Mesothelial cell of epicardium (in vitro differentiated cells): ENCODE measurements at regions not wholly inside any gene's neighbourhood (a gene's known extent, or its start where the extent isn't known, plus 50 kb on each side); places are given as distances from the start of the nearest gene placed in this dataset.

ENCODE experiments used
- DNase-seq, 2 experiments: peaks; one replicate each; pipeline ENCODE4 v3.0.0; 2021; ENCODE audit warnings: low spot score in 2 of 2; ENCODE audit not compliant: unreplicated experiment in 2 of 2
- H3K27ac Mint-ChIP-seq: 2 replicates; pipeline ENCODE4 v1.8.0; 2021; ENCODE audit warnings: mixed read lengths
- H3K27me3 Mint-ChIP-seq: 2 replicates; pipeline ENCODE4 v1.8.0; 2021; ENCODE audit warnings: low read depth, mixed read lengths
- H3K36me3 Mint-ChIP-seq: 2 replicates; pipeline ENCODE4 v1.8.0; 2021; ENCODE audit warnings: mixed read lengths
- H3K4me1 Mint-ChIP-seq: 2 replicates; pipeline ENCODE4 v1.8.0; 2021; ENCODE audit warnings: mixed read lengths
- H3K4me3 Mint-ChIP-seq: 2 replicates; pipeline ENCODE4 v1.8.0; 2021; ENCODE audit warnings: mild to moderate bottlenecking, moderate library complexity, mixed read lengths
- H3K9me3 Mint-ChIP-seq: 2 replicates; pipeline ENCODE4 v1.8.0; 2021; ENCODE audit warnings: mixed read lengths
- CTCF ChIP-seq: fragments of 200-600 bp; sonication (generic); IDR thresholded peaks from one replicate; pipeline ENCODE4 v1.5.0; 2021; ENCODE audit warnings: antibody characterized with exemption; ENCODE audit not compliant: unreplicated experiment

- Mint-ChIP-seq H3K4me3 (no peak overlapping the region), H3K27ac (no peak overlapping the region), H3K4me1 (peaks cover 50% of the 10 kb centered on the region), H3K9me3 (peaks cover 4% of the 10 kb centered on the region), H3K27me3 (peaks cover 41% of the 10 kb centered on the region), H3K36me3 (no peaks in the 10 kb centered on the region)
- no peak for TF ChIP-seq CTCF
- DNase-seq: no peak
Measured at GRCh38 chr15:93707751-93708150, 523.6 kb upstream of the MCTP2 start.

DNA sequence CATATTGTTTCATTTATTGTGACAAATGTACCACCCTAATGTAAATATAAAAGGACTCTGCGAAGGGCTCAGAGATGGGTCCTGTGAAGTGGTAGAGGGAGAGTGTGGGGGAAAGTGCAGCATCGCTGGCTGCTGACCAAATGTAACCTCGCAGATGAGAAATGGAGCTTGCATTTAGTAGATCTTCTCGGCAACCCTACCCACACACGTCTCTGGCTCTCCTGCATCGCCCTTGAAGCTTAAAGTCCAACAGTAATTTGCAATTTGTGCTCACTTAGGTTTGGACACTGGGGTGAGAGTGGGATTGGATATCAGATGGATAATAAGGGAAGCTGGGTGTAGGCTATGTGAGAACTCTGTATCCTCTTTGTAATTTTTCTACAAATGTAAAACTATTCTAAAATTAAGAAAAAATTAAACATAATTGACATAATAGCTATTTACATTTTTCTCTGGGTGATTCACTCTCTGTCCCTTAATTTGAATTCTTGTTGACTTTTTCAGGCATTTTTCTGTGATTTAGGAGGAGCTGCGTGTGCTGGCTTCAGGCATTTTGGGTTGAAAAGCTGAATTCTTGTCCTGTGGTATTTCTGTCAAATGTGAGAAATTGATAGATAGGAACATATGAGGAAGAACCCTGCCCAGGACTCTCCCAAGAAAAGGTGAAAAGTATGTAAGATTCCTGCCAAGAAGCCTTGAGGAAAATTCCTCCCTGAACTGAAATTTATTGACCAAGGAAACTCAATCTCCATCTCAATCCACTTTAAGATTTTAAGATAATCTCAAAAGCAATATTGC lies 524.7 kb upstream of the MCTP2 start:
- H3K9me3 Mint-ChIP-seq: peaks cover 4% of the 10 kb centered on the region
- H3K36me3 Mint-ChIP-seq: no peaks in the 10 kb centered on the region
- H3K4me3 Mint-ChIP-seq: no peak overlapping the region
- peaks cover 54% of the 10 kb centered on the region for H3K4me1 Mint-ChIP-seq
- no peak for DNase-seq
- TF ChIP-seq CTCF: no peak
- no peak overlapping the region for H3K27ac Mint-ChIP-seq
- H3K27me3 Mint-ChIP-seq: peaks cover 49% of the 10 kb centered on the region

GRCh38 chr15:93705753-93706455 lies 525.5 kb upstream of the MCTP2 start:
- no peak overlapping the region for H3K27ac Mint-ChIP-seq
- peaks cover 54% of the 10 kb centered on the region for H3K4me1 Mint-ChIP-seq

GRCh38 chr15:93703092-93703739 lies 528.1 kb upstream of the MCTP2 start:
- Mint-ChIP-seq H3K4me3 (no peak overlapping the region), H3K4me1 (peaks cover 42% of the 10 kb centered on the region), H3K36me3 (no peaks in the 10 kb centered on the region), H3K9me3 (peaks cover 8% of the 10 kb centered on the region), H3K27ac (no peak overlapping the region), H3K27me3 (peaks cover 57% of the 10 kb centered on the region)
- no peak for TF ChIP-seq CTCF
- DNase-seq: no peak

More at GRCh38 chr15:93705753-93706455, 525.5 kb upstream of the MCTP2 start:
- no peak for DNase-seq
- Mint-ChIP-seq H3K9me3 (peaks cover 4% of the 10 kb centered on the region), H3K36me3 (no peaks in the 10 kb centered on the region), H3K27me3 (peaks cover 57% of the 10 kb centered on the region), H3K4me3 (no peak overlapping the region)
- TF ChIP-seq CTCF: no peak

GRCh38 chr15:93700051-93700450 lies 531.3 kb upstream of the MCTP2 start:
- Mint-ChIP-seq H3K4me3 (no peak overlapping the region), H3K9me3 (peaks cover 30% of the 10 kb centered on the region), H3K27me3 (peaks cover 38% of the 10 kb centered on the region), H3K36me3 (no peaks in the 10 kb centered on the region), H3K4me1 (peaks cover 17% of the 10 kb centered on the region), H3K27ac (no peak overlapping the region)
- no peak for TF ChIP-seq CTCF
- no peak for DNase-seq
